HG02610 (cell line): ENCODE measurements at regions not wholly inside any gene's neighbourhood (a gene's known extent, or its start where the extent isn't known, plus 50 kb on each side); places are given as distances from the start of the nearest gene placed in this dataset.
"Not testable (repeated sequence)": the region's sequence is repeated elsewhere in the genome, so short reads cannot be mapped to it uniquely, and the experiment has no call there.

Experiments used
- ATAC-seq: cut with Tn5 transposase; IDR thresholded peaks from one replicate; pipeline ENCODE4 v1.9.1; 2021; ENCODE audit warnings: mild to moderate bottlenecking, moderate library complexity; ENCODE audit not compliant: unreplicated experiment

- no peak for ATAC-seq
Measured at GRCh38 chr4:28443371-28443770, 1582.7 kb downstream of the STIM2 start.

- ATAC-seq, result no peak
Measured at GRCh38 chr4:28443801-28444412, 1583.3 kb downstream of the STIM2 start.

GRCh38 chr4:28444886-28445496 is 1584.3 kb downstream of the STIM2 start:
- ATAC-seq, result no peak

GRCh38 chr4:28449085-28449484 is 1588.4 kb downstream of the STIM2 start:
- ATAC-seq, result no peak

GRCh38 chr4:28451346-28451745 is 1590.7 kb downstream of the STIM2 start:
- ATAC-seq, result no peak

- no peak for ATAC-seq
Measured at GRCh38 chr4:28462766-28463700, 1602.4 kb downstream of the STIM2 start.

GRCh38 chr4:28464823-28465222 is 1604.2 kb downstream of the STIM2 start:
- no peak for ATAC-seq

- ATAC-seq, result not testable (repeated sequence)
Measured at GRCh38 chr4:28466886-28467285, 1606.2 kb downstream of the STIM2 start.

- no peak for ATAC-seq
Measured at GRCh38 chr4:28469387-28469786, 1608.7 kb downstream of the STIM2 start.

- ATAC-seq, result no peak
Measured at GRCh38 chr4:28469886-28470285, 1609.2 kb downstream of the STIM2 start.

- ATAC-seq, result no peak
Measured at GRCh38 chr4:28475381-28475780, 1614.7 kb downstream of the STIM2 start.

GRCh38 chr4:28479666-28480065 is 1619.0 kb downstream of the STIM2 start:
- no peak for ATAC-seq

GRCh38 chr4:28481565-28481964 is 1620.9 kb downstream of the STIM2 start:
- no peak for ATAC-seq

GRCh38 chr4:28482580-28483270 is 1622.1 kb downstream of the STIM2 start:
- ATAC-seq, result no peak

GRCh38 chr4:28488021-28488420 is 1627.4 kb downstream of the STIM2 start:
- ATAC-seq, result no peak

GRCh38 chr4:28490669-28491068 is 1630.0 kb downstream of the STIM2 start:
- ATAC-seq, result no peak

- no peak for ATAC-seq
Measured at GRCh38 chr4:28505064-28505463, 1644.4 kb downstream of the STIM2 start.

- no peak for ATAC-seq
Measured at GRCh38 chr4:28508636-28509035, 1648.0 kb downstream of the STIM2 start.

- not testable (repeated sequence) for ATAC-seq
Measured at GRCh38 chr4:28514766-28515165, 1654.1 kb downstream of the STIM2 start.

GRCh38 chr4:28518561-28519165 is 1658.0 kb downstream of the STIM2 start:
- no peak for ATAC-seq

- ATAC-seq, result no peak
Measured at GRCh38 chr4:28523681-28524190, 1663.1 kb downstream of the STIM2 start.
